SKM-1 treated with dmso at 0.1 percent for 144 hours (cell line): ENCODE measurements at regions not wholly inside any gene's neighbourhood (a gene's known extent, or its start where the extent isn't known, plus 50 kb on each side); places are given as distances from the start of the nearest gene placed in this dataset.

ENCODE experiments used
- DNase-seq: peaks from one replicate; lab custom pipeline; 2025; ENCODE audit not compliant: unreplicated experiment; lab: John Stamatoyannopoulos, UW

- DNase-seq: no peak
These were observed 221.4 kb downstream of the CMPK2 start for GRCh38 chr2:6644261-6644660.

- DNase-seq: no peak
These were observed 220.7 kb downstream of the CMPK2 start for GRCh38 chr2:6645004-6645403.

- DNase-seq: no peak
These were observed 220.0 kb downstream of the CMPK2 start for GRCh38 chr2:6645672-6646071.

- DNase-seq: no peak
These were observed 218.7 kb downstream of the CMPK2 start for GRCh38 chr2:6647046-6647445.

- no peak for DNase-seq
These were observed 217.0 kb downstream of the CMPK2 start for GRCh38 chr2:6648596-6649247.

GRCh38 chr2:6650311-6650710, 215.4 kb downstream of the CMPK2 start:
- DNase-seq: no peak

GRCh38 chr2:6652251-6652650, 213.5 kb downstream of the CMPK2 start:
- no peak for DNase-seq

GRCh38 chr2:6653281-6653750, 212.4 kb downstream of the CMPK2 start:
- no peak for DNase-seq

- no peak for DNase-seq
These were observed 211.4 kb downstream of the CMPK2 start for GRCh38 chr2:6654279-6654678.

- DNase-seq: no peak
These were observed 209.1 kb downstream of the CMPK2 start for GRCh38 chr2:6656633-6657032.

GRCh38 chr2:6657136-6657535, 208.6 kb downstream of the CMPK2 start:
- no peak for DNase-seq

GRCh38 chr2:6657855-6658254, 207.9 kb downstream of the CMPK2 start:
- no peak for DNase-seq

- DNase-seq: no peak
These were observed 201.2 kb downstream of the CMPK2 start for GRCh38 chr2:6664332-6665061.

GRCh38 chr2:6665093-6666045, 200.3 kb downstream of the CMPK2 start:
- no peak for DNase-seq

- DNase-seq: no peak
These were observed 198.4 kb downstream of the CMPK2 start for GRCh38 chr2:6667326-6667725.

GRCh38 chr2:6671913-6672312, 193.8 kb downstream of the CMPK2 start:
- DNase-seq: no peak

- no peak for DNase-seq
These were observed 191.3 kb downstream of the CMPK2 start for GRCh38 chr2:6674381-6674780.

- no peak for DNase-seq
These were observed 189.9 kb downstream of the CMPK2 start for GRCh38 chr2:6675791-6676190.

GRCh38 chr2:6676241-6676640, 189.5 kb downstream of the CMPK2 start:
- DNase-seq: no peak

- no peak for DNase-seq
These were observed 188.9 kb downstream of the CMPK2 start for GRCh38 chr2:6676776-6677175.

GRCh38 chr2:6679471-6679870, 186.2 kb downstream of the CMPK2 start:
- DNase-seq: no peak

- DNase-seq: no peak
These were observed 182.2 kb downstream of the CMPK2 start for GRCh38 chr2:6683516-6683915.
